CD4-positive, alpha-beta T cell (primary cell): ENCODE measurements at regions not wholly inside any gene's neighbourhood (a gene's known extent, or its start where the extent isn't known, plus 50 kb on each side); places are given as distances from the start of the nearest gene placed in this dataset.

Experiments used
- ATAC-seq: fragments of 200-7000 bp; cut with Tn5 transposase; one replicate; pipeline ENCODE4 v1.10.0; 2022; ENCODE audit warnings: mild to moderate bottlenecking; ENCODE audit not compliant: poor library complexity
- CTCF ChIA-PET: fragments of 350-600 bp; sonication (Branson Sonifier 250); formaldehyde crosslinking; loops from one replicate; lab custom pipeline; 2021; ENCODE audit warnings: antibody characterized with exemption, inconsistent platforms; lab: Charles Lee
- POLR2A ChIA-PET: fragments of 350-600 bp; sonication (Branson Sonifier 250); formaldehyde crosslinking; loops from one replicate; lab custom pipeline; 2021; ENCODE audit warnings: antibody characterized with exemption, inconsistent platforms; lab: Charles Lee
- DNase-seq, 14 experiments: peaks; one replicate each; pipeline ENCODE4 v3.0.0-alpha.2; 2013 to 2020; ENCODE audit warnings: mixed read lengths in 2 of 14
- H3K27ac ChIP-seq, 2 donors: one replicate each; pipeline versions ENCODE4 v1.5.1 to v1.7.0; 2013; ENCODE audit warnings: low read length in 2 of 2, low read depth in 1 of 2, mild to moderate bottlenecking in 1 of 2
- H3K27me3 ChIP-seq, 2 experiments: 1 replicate in 1 of 2; 2 replicates in 1 of 2; pipeline versions ENCODE4 v1.6.1 to v1.7.0; 2013; ENCODE audit warnings: low read length in 2 of 2, control low read depth in 1 of 2, mild to moderate bottlenecking in 1 of 2, moderate library complexity in 1 of 2; ENCODE audit not compliant: insufficient read depth in 2 of 2, control insufficient read depth in 1 of 2
- H3K36me3 ChIP-seq: one replicate; pipeline ENCODE4 v1.6.1; 2013; ENCODE audit warnings: low read length, control low read depth; ENCODE audit not compliant: insufficient read depth
- H3K4me1 ChIP-seq: one replicate; pipeline ENCODE4 v1.6.1; 2013; ENCODE audit warnings: low read length, control low read depth; ENCODE audit not compliant: insufficient read depth
- H3K4me3 ChIP-seq: one replicate; pipeline ENCODE4 v1.5.1; 2013; ENCODE audit warnings: mild to moderate bottlenecking, low read length, moderate library complexity
- H3K9me3 ChIP-seq, 2 experiments: 1 replicate in 1 of 2; 2 replicates in 1 of 2; pipeline versions ENCODE4 v1.6.1 to v1.7.0; 2013; ENCODE audit warnings: low read length in 2 of 2, mild to moderate bottlenecking in 2 of 2, control low read depth in 1 of 2, moderate library complexity in 1 of 2; ENCODE audit not compliant: control insufficient read depth in 1 of 2, insufficient read depth in 1 of 2
- H3K27ac Mint-ChIP-seq: one replicate; pipeline ENCODE4 v1.8.0; 2020; ENCODE audit warnings: mixed read lengths
- H3K27me3 Mint-ChIP-seq: one replicate; pipeline ENCODE4 v1.8.0; 2021; ENCODE audit warnings: mixed read lengths
- H3K36me3 Mint-ChIP-seq: one replicate; pipeline ENCODE4 v1.8.0; 2021; ENCODE audit warnings: low read depth, mixed read lengths
- H3K4me1 Mint-ChIP-seq: one replicate; pipeline ENCODE4 v1.8.0; 2021; ENCODE audit warnings: low read depth, mixed read lengths
- H3K4me3 Mint-ChIP-seq: one replicate; pipeline ENCODE4 v1.8.0; 2020; ENCODE audit warnings: mild to moderate bottlenecking, mixed read lengths
- H3K9me3 Mint-ChIP-seq: one replicate; pipeline ENCODE4 v1.8.0; 2020; ENCODE audit warnings: mixed read lengths
- CTCF ChIP-seq: fragments of 200-600 bp; IDR thresholded peaks from one replicate; pipeline ENCODE4 v1.8.0; 2022; ENCODE audit warnings: antibody characterized with exemption, mild to moderate bottlenecking
- intact Hi-C, 2 experiments: fragments of 100-400 bp; cut with DNase I in 1 of 2; cut with micrococcal nuclease in 1 of 2; formaldehyde crosslinking; loops; one replicate each; pipeline versions ENCODE4 v1.15.1 to v1.9.0; 2023 to 2025; cut with DNase I, micrococcal nuclease

DNA sequence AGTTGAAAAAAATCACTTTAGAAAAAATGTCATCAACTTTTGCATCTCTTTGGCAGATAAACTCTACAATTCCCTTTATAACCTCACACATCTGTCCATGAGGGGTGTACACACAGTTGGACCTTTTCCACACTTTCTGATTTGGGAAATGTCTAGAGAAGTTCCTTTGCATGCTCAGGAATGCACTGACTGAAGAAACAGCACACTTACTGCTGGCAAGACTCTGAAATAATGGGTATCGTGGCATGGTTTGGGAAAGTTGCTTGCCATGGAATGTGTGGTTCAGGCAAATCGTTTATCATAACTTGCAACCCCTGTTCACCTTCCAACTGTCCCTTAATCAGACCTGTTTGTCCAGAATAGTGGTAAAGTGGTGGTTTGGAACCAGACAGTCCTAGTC is 135.3 kb upstream of the TGFBR2 start:
- ChIA-PET POLR2A (no interaction called here), CTCF (no interaction called here)
- H3K27me3 Mint-ChIP-seq = no peaks in the 10 kb centered on the region
- Histone ChIP-seq H3K36me3 (no peaks in the 10 kb centered on the region), H3K27ac (no peak overlapping the region), H3K27me3 (no peaks in the 10 kb centered on the region), H3K4me3 (no peak overlapping the region), H3K9me3 (no peaks in the 10 kb centered on the region), H3K4me1 (no peaks in the 10 kb centered on the region)
- intact Hi-C loops = loop anchor here (5.0 to 10.0 kb wide), 2 partner anchors 44 to 134 kb away; partner anchors contain the start of gene TGFBR2 (in 1 of the 2)
- DNase-seq (no peak), ATAC-seq (no peak)
- peaks cover 36% of the 10 kb centered on the region for H3K4me1 Mint-ChIP-seq
- no peak overlapping the region for H3K4me3 Mint-ChIP-seq
- no peak overlapping the region for H3K27ac Mint-ChIP-seq
- H3K9me3 Mint-ChIP-seq = peaks cover 3% of the 10 kb centered on the region
- no peaks in the 10 kb centered on the region for H3K36me3 Mint-ChIP-seq
- no peak for TF ChIP-seq CTCF

GRCh38 chr3:30471796-30472489 is 134.5 kb upstream of the TGFBR2 start:
- no peaks in the 10 kb centered on the region for H3K36me3 Mint-ChIP-seq
- peaks cover 39% of the 10 kb centered on the region for H3K4me1 Mint-ChIP-seq
- H3K4me3 Mint-ChIP-seq = no peak overlapping the region
- DNase-seq = no peak
- no peak overlapping the region for H3K27ac ChIP-seq
- H3K27me3 Mint-ChIP-seq = no peaks in the 10 kb centered on the region
- intact Hi-C loops = loop anchor here (5.0 to 10.0 kb wide), 2 partner anchors 45 to 133 kb away; partner anchors contain the start of gene TGFBR2 (in 1 of the 2)
- ChIA-PET CTCF (no interaction called here), POLR2A (no interaction called here)
- no peak overlapping the region for H3K27ac Mint-ChIP-seq
- no peak for TF ChIP-seq CTCF
- no peak for ATAC-seq
- H3K4me3 ChIP-seq = no peak overlapping the region
- peaks cover 2% of the 10 kb centered on the region for H3K9me3 Mint-ChIP-seq
- H3K9me3 ChIP-seq = no peaks in the 10 kb centered on the region
- no peaks in the 10 kb centered on the region for H3K4me1 ChIP-seq
- no peaks in the 10 kb centered on the region for H3K27me3 ChIP-seq
- H3K36me3 ChIP-seq = no peaks in the 10 kb centered on the region

GRCh38 chr3:30473374-30474051 is 132.9 kb upstream of the TGFBR2 start:
- Histone ChIP-seq H3K36me3 (no peaks in the 10 kb centered on the region), H3K4me3 (no peak overlapping the region), H3K27me3 (no peaks in the 10 kb centered on the region), H3K4me1 (no peaks in the 10 kb centered on the region), H3K27ac (no peak overlapping the region), H3K9me3 (no peaks in the 10 kb centered on the region)
- intact Hi-C loops = loop anchor here (5.0 to 10.0 kb wide), 2 partner anchors 46 to 131 kb away; partner anchors contain the start of gene TGFBR2 (in 1 of the 2)
- POLR2A ChIA-PET = interaction anchor here (1.2 kb wide), 1 partner anchor 32 kb away, joined by 3 read pairs; no protein-coding TSS in a partner anchor
- Mint-ChIP-seq H3K4me1 (peaks cover 51% of the 10 kb centered on the region), H3K9me3 (no peaks in the 10 kb centered on the region), H3K36me3 (no peaks in the 10 kb centered on the region), H3K4me3 (no peak overlapping the region), H3K27ac (no peak overlapping the region), H3K27me3 (no peaks in the 10 kb centered on the region)
- CTCF ChIA-PET = no interaction called here
- no peak for ATAC-seq
- DNase-seq = peak in 2 of 14 experiments; percentile 9 to 12
- no peak for TF ChIP-seq CTCF
